Stimulated activated CD4-positive, alpha-beta T cell treated with anti-CD3 and anti-CD28 coated beads, Interleukin-2, amount 100 ng/mL, for 24 hours (primary cell): ENCODE measurements at regions not wholly inside any gene's neighbourhood (a gene's known extent, or its start where the extent isn't known, plus 50 kb on each side); places are given as distances from the start of the nearest gene placed in this dataset.

ENCODE experiments used
- DNase-seq, 2 donors: peaks; one replicate each; pipeline ENCODE4 v3.0.0-alpha.2; 2020

- DNase-seq: no peak
Measured at GRCh38 chr14:37901978-37902377, 305.7 kb upstream of the SSTR1 start.

- peak in 1 of 2 donors; percentile 6 for DNase-seq
Measured at GRCh38 chr14:37903343-37904191, 304.1 kb upstream of the SSTR1 start.

- no peak for DNase-seq
Measured at GRCh38 chr14:37924622-37925021, 283.1 kb upstream of the SSTR1 start.

- DNase-seq: no peak
Measured at GRCh38 chr14:37932008-37932407, 275.7 kb upstream of the SSTR1 start.

- DNase-seq: no peak
Measured at GRCh38 chr14:37932481-37932880, 275.2 kb upstream of the SSTR1 start.

- no peak for DNase-seq
Measured at GRCh38 chr14:37936971-37937370, 270.7 kb upstream of the SSTR1 start.

GRCh38 chr14:37939442-37940028 lies 268.2 kb upstream of the SSTR1 start:
- DNase-seq: no peak

GRCh38 chr14:37945959-37946358 lies 261.7 kb upstream of the SSTR1 start:
- no peak for DNase-seq

GRCh38 chr14:37946819-37947218 lies 260.9 kb upstream of the SSTR1 start:
- no peak for DNase-seq

GRCh38 chr14:37948266-37948665 lies 259.4 kb upstream of the SSTR1 start:
- no peak for DNase-seq

GRCh38 chr14:37968664-37969240 lies 239.0 kb upstream of the SSTR1 start:
- DNase-seq: no peak

GRCh38 chr14:37969511-37969979 lies 238.2 kb upstream of the SSTR1 start:
- DNase-seq: no peak

- DNase-seq: no peak
Measured at GRCh38 chr14:37970696-37971095, 237.0 kb upstream of the SSTR1 start.

- DNase-seq: no peak
Measured at GRCh38 chr14:37972941-37973887, 234.5 kb upstream of the SSTR1 start.

GRCh38 chr14:37974421-37974820 lies 233.3 kb upstream of the SSTR1 start:
- no peak for DNase-seq

- DNase-seq: no peak
Measured at GRCh38 chr14:37977481-37977880, 230.2 kb upstream of the SSTR1 start.

- DNase-seq: peak; percentile 40 to 54
Measured at GRCh38 chr14:37985826-37986470, 221.8 kb upstream of the SSTR1 start.

GRCh38 chr14:37988472-37988871 lies 219.2 kb upstream of the SSTR1 start:
- no peak for DNase-seq

GRCh38 chr14:37991027-37991426 lies 216.7 kb upstream of the SSTR1 start:
- no peak for DNase-seq

GRCh38 chr14:37992499-37992898 lies 215.2 kb upstream of the SSTR1 start:
- no peak for DNase-seq

GRCh38 chr14:37994846-37995372 lies 212.8 kb upstream of the SSTR1 start:
- no peak for DNase-seq

- no peak for DNase-seq
Measured at GRCh38 chr14:37997017-37997416, 210.7 kb upstream of the SSTR1 start.
